CD4-positive, alpha-beta T cell treated with Interferon gamma for 1 hour (primary cell): ENCODE measurements at regions not wholly inside any gene's neighbourhood (a gene's known extent, or its start where the extent isn't known, plus 50 kb on each side); places are given as distances from the start of the nearest gene placed in this dataset.

Source experiments
- DNase-seq: peaks from one replicate; pipeline ENCODE4 v3.0.0-alpha.2; 2020

- DNase-seq = peak; percentile 52
Measured at GRCh38 chr13:29923554-29924481, 73.4 kb upstream of the UBL3 start.

GRCh38 chr13:29922896-29923295 lies 72.5 kb upstream of the UBL3 start:
- DNase-seq = no peak

GRCh38 chr13:29922281-29922821 lies 71.9 kb upstream of the UBL3 start:
- no peak for DNase-seq

GRCh38 chr13:29921542-29921941 lies 71.1 kb upstream of the UBL3 start:
- no peak for DNase-seq

GRCh38 chr13:29920025-29920643 lies 69.7 kb upstream of the UBL3 start:
- DNase-seq = no peak

GRCh38 chr13:29918845-29919244 lies 68.4 kb upstream of the UBL3 start:
- no peak for DNase-seq

- DNase-seq = no peak
Measured at GRCh38 chr13:29917650-29918049, 67.2 kb upstream of the UBL3 start.

- no peak for DNase-seq
Measured at GRCh38 chr13:29914581-29914980, 64.2 kb upstream of the UBL3 start.

- no peak for DNase-seq
Measured at GRCh38 chr13:29911781-29912418, 61.5 kb upstream of the UBL3 start.

- no peak for DNase-seq
Measured at GRCh38 chr13:29909975-29910674, 59.7 kb upstream of the UBL3 start.

- DNase-seq = no peak
Measured at GRCh38 chr13:29909081-29909730, 58.8 kb upstream of the UBL3 start.

GRCh38 chr13:29908416-29909080 lies 58.1 kb upstream of the UBL3 start:
- DNase-seq = no peak

GRCh38 chr13:29907670-29908069 lies 57.3 kb upstream of the UBL3 start:
- DNase-seq = no peak

GRCh38 chr13:29906432-29907011 lies 56.1 kb upstream of the UBL3 start:
- DNase-seq = no peak

GRCh38 chr13:29905845-29906244 lies 55.4 kb upstream of the UBL3 start:
- DNase-seq = peak; percentile 12

- no peak for DNase-seq
Measured at GRCh38 chr13:29903996-29904395, 53.6 kb upstream of the UBL3 start.

- DNase-seq = no peak
Measured at GRCh38 chr13:29903543-29903942, 53.1 kb upstream of the UBL3 start.

- no peak for DNase-seq
Measured at GRCh38 chr13:29902632-29903305, 52.4 kb upstream of the UBL3 start.

GRCh38 chr13:29901710-29902631 lies 51.6 kb upstream of the UBL3 start:
- DNase-seq = peak; percentile 36
